Suprapubic skin (tissue), 4 donors: ENCODE measurements at regions not wholly inside any gene's neighbourhood (a gene's known extent, or its start where the extent isn't known, plus 50 kb on each side); places are given as distances from the start of the nearest gene placed in this dataset.

ENCODE experiments used
- POLR2A ChIP-seq, 2 donors: fragments of 450-650 bp; IDR thresholded peaks; one replicate each; pipeline ENCODE4 v1.6.1; 2017; ENCODE audit warnings: antibody characterized with exemption in 2 of 2, mild to moderate bottlenecking in 2 of 2, moderate library complexity in 2 of 2
- POLR2AphosphoS5 ChIP-seq, 3 donors: sonication (generic); formaldehyde crosslinking; IDR thresholded peaks; one replicate each; pipeline ENCODE4 v1.6.1; 2017; ENCODE audit warnings: antibody characterized with exemption in 3 of 3

DNA sequence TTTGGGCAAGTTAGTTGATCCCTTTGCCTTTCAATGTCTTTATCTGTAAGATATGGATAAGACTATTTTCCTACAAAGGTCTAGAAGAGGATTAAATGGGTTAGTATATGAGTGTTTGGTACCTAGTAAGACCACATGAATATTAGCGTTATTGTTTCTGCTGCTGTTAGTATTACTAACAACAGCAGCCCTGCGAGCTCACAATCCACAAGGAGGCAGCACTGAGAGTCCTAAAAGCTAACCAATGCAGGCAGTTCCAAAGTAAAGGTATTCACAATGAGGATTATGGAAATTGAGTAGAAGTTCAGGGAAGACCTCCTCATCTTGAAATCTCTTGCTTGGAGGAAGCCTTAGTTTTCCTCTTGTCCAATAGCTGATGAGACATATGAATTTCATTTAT, 248.9 kb downstream of the TDRD15 start:
- TF ChIP-seq POLR2A (IDR thresholded peaks at IDR 0.05) (no peak), POLR2AphosphoS5 (IDR thresholded peaks at IDR 0.05) (no peak)
